Breast epithelium (tissue), 3 donors: ENCODE measurements at regions not wholly inside any gene's neighbourhood (a gene's known extent, or its start where the extent isn't known, plus 50 kb on each side); places are given as distances from the start of the nearest gene placed in this dataset.

ENCODE experiments used
- POLR2A ChIP-seq: fragments of 450-650 bp; IDR thresholded peaks from one replicate; pipeline ENCODE4 v1.6.1; 2016; ENCODE audit warnings: antibody characterized with exemption, mild to moderate bottlenecking, moderate library complexity
- POLR2AphosphoS5 ChIP-seq, 3 donors: sonication (generic); formaldehyde crosslinking; IDR thresholded peaks; one replicate each; pipeline ENCODE4 v1.6.1; 2017; ENCODE audit warnings: antibody characterized with exemption in 3 of 3
- TF ChIP-seq, protein P1 (sequence below), 3 donors: fragments of 450-650 bp; IDR thresholded peaks; one replicate each; pipeline ENCODE4 v1.5.1; 2016 to 2017; ENCODE audit warnings: antibody characterized with exemption in 3 of 3, mild to moderate bottlenecking in 3 of 3, moderate library complexity in 3 of 3

DNA sequence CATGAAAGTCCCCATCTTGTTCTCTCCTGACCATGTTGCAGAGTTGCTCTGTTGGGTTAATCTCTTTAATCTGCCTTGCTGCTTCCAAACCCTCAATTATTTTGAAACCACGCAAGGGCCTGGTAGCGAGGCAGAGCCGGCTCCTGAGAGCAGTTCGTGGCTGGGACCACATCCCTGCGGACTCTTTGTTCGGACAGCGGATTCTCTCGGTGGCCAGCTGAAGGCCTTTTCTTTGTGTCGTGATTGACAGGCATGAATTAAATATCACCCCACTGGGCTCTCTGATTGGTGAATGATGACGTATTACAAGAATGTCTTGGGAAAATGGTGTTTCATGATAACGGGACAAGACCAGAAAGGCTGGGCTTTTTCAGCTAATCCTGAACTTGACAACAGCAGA is 66.9 kb upstream of the ARHGAP21 start:
- TF ChIP-seq, protein P1, sequence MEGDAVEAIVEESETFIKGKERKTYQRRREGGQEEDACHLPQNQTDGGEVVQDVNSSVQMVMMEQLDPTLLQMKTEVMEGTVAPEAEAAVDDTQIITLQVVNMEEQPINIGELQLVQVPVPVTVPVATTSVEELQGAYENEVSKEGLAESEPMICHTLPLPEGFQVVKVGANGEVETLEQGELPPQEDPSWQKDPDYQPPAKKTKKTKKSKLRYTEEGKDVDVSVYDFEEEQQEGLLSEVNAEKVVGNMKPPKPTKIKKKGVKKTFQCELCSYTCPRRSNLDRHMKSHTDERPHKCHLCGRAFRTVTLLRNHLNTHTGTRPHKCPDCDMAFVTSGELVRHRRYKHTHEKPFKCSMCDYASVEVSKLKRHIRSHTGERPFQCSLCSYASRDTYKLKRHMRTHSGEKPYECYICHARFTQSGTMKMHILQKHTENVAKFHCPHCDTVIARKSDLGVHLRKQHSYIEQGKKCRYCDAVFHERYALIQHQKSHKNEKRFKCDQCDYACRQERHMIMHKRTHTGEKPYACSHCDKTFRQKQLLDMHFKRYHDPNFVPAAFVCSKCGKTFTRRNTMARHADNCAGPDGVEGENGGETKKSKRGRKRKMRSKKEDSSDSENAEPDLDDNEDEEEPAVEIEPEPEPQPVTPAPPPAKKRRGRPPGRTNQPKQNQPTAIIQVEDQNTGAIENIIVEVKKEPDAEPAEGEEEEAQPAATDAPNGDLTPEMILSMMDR (IDR thresholded peaks at IDR 0.05): no peak
- TF ChIP-seq POLR2A: no peak
- no peak for TF ChIP-seq POLR2AphosphoS5 (IDR thresholded peaks at IDR 0.05)
